H1 (cell line): ENCODE measurements at regions not wholly inside any gene's neighbourhood (a gene's known extent, or its start where the extent isn't known, plus 50 kb on each side); places are given as distances from the start of the nearest gene placed in this dataset.
A peak's percentile ranks its signal among the peaks of the same experiment; 100 is the strongest.

Source experiments
- CTCF ChIA-PET: fragments of 300-600 bp; sonication (Branson Sonifier 250); formaldehyde crosslinking; loops from one replicate; lab custom pipeline; 2021; ENCODE audit not compliant: partially characterized antibody; lab: Charles Lee
- POLR2A ChIA-PET: fragments of 300-600 bp; sonication (Branson Sonifier 250); formaldehyde crosslinking; loops from one replicate; lab custom pipeline; 2021; ENCODE audit warnings: inconsistent platforms; ENCODE audit not compliant: partially characterized antibody; lab: Charles Lee
- DNase-seq, 2 experiments: peaks; one replicate each; pipeline versions ENCODE4 v3.0.0 to v3.0.0-alpha.2; 2010 to 2022; ENCODE audit warnings: low spot score in 2 of 2, low read depth in 1 of 2, mixed read lengths in 1 of 2
- FAIRE-seq: peaks from 2 replicates; lab custom pipeline; 2011; peaks lifted over from hg19 to GRCh38; lab: Jason Lieb, UNC
- H2AFZ ChIP-seq: 2 replicates; pipeline ENCODE4 v1.8.1; 2012; ENCODE audit warnings: low read length, inconsistent platforms
- H2AK5ac ChIP-seq: 2 replicates; pipeline ENCODE4 v1.6.1; 2013; ENCODE audit warnings: low read depth, low read length
- H2BK120ac ChIP-seq: replicated peaks from 2 replicates; pipeline ENCODE3; 2013; ENCODE audit warnings: low read depth, low read length, inconsistent platforms
- H2BK12ac ChIP-seq: 2 replicates; pipeline ENCODE4 v1.6.1; 2013; ENCODE audit warnings: low read depth, low read length
- H2BK15ac ChIP-seq: 2 replicates; pipeline ENCODE4 v1.6.1; 2013; ENCODE audit warnings: low read length
- H2BK20ac ChIP-seq: 2 replicates; pipeline ENCODE4 v1.6.1; 2013; ENCODE audit warnings: low read length
- H2BK5ac ChIP-seq: 2 replicates; pipeline ENCODE4 v1.6.1; 2013; ENCODE audit warnings: low read depth, low read length
- H3K14ac ChIP-seq: 2 replicates; pipeline ENCODE4 v1.6.1; 2013; ENCODE audit warnings: inconsistent platforms; ENCODE audit not compliant: insufficient read length
- H3K18ac ChIP-seq: 2 replicates; pipeline ENCODE4 v1.6.1; 2013; ENCODE audit warnings: low read length; ENCODE audit errors: extremely low read depth
- H3K23ac ChIP-seq: 2 replicates; pipeline ENCODE4 v1.6.1; 2013; ENCODE audit warnings: inconsistent platforms; ENCODE audit not compliant: insufficient read length
- H3K23me2 ChIP-seq: 2 replicates; pipeline ENCODE4 v1.6.1; 2013; ENCODE audit warnings: low read depth, low read length
- H3K27ac ChIP-seq: 2 replicates; pipeline ENCODE4 v1.6.1; 2011; ENCODE audit warnings: low read depth, low read length, inconsistent platforms
- H3K27me3 ChIP-seq, 4 experiments: replicated peaks in 1 of 4; 1 replicate in 1 of 4; 2 replicates in 3 of 4; pipeline versions ENCODE4 v1.6.1 to v1.8.1; 2011 to 2013; ENCODE audit warnings: low read length in 3 of 4, mild to moderate bottlenecking in 3 of 4, inconsistent platforms in 2 of 4, mixed read lengths in 2 of 4, moderate library complexity in 1 of 4; ENCODE audit not compliant: control insufficient read depth in 3 of 4, insufficient read depth in 3 of 4; ENCODE audit errors: extremely low read depth in 1 of 4
- H3K36me3 ChIP-seq, 4 experiments: 2 replicates each; pipeline versions ENCODE4 v1.6.1 to v1.8.1; 2011 to 2013; ENCODE audit warnings: mild to moderate bottlenecking in 4 of 4, low read length in 3 of 4, moderate library complexity in 2 of 4, control low read depth in 1 of 4, inconsistent platforms in 1 of 4; ENCODE audit not compliant: insufficient read depth in 4 of 4, control insufficient read depth in 2 of 4
- H3K4ac ChIP-seq: replicated peaks from 2 replicates; pipeline ENCODE3; 2013; ENCODE audit warnings: low read length, low read depth, mixed read lengths, inconsistent platforms; ENCODE audit not compliant: insufficient read length
- H3K4me1 ChIP-seq, 4 experiments: replicated peaks in 1 of 4; 1 replicate in 1 of 4; 2 replicates in 3 of 4; pipeline versions ENCODE4 v1.6.1 to v1.8.1; 2011 to 2013; ENCODE audit warnings: low read length in 3 of 4, inconsistent platforms in 2 of 4, mixed read lengths in 1 of 4; ENCODE audit not compliant: insufficient read depth in 4 of 4, control insufficient read depth in 3 of 4
- H3K4me2 ChIP-seq, 2 experiments: 2 replicates each; pipeline versions ENCODE4 v1.6.1 to v1.8.1; 2011 to 2013; ENCODE audit warnings: low read depth in 2 of 2, low read length in 2 of 2, control low read depth in 1 of 2, inconsistent platforms in 1 of 2, mild to moderate bottlenecking in 1 of 2; ENCODE audit not compliant: insufficient read depth in 1 of 2
- H3K4me3 ChIP-seq, 4 experiments: fragments of 200-600, 300-600 bp in 1 of 4; sonication (generic), shearing (Covaris generic), sonication (Bioruptor Twin) in 1 of 4; 2 replicates each; pipeline versions ENCODE4 v1.5.1 to v1.8.1; 2011 to 2016; ENCODE audit warnings: low read length in 4 of 4, low read depth in 3 of 4, control low read depth in 2 of 4, inconsistent platforms in 2 of 4, mild to moderate bottlenecking in 2 of 4, mixed read lengths in 1 of 4, moderate library complexity in 1 of 4; ENCODE audit not compliant: insufficient read depth in 2 of 4; ENCODE audit errors: extremely low read depth in 1 of 4
- H3K56ac ChIP-seq: replicated peaks from 2 replicates; pipeline ENCODE3; 2013; ENCODE audit warnings: low read depth, mild to moderate bottlenecking, mixed read lengths, low read length, inconsistent platforms; ENCODE audit not compliant: insufficient read length
- H3K79me1 ChIP-seq: 2 replicates; pipeline ENCODE4 v1.6.1; 2013; ENCODE audit warnings: low read depth, low read length, control low read depth
- H3K79me2 ChIP-seq, 2 experiments: 2 replicates each; pipeline versions ENCODE4 v1.6.1 to v1.8.1; 2012 to 2013; ENCODE audit warnings: low read length in 2 of 2, mild to moderate bottlenecking in 2 of 2, inconsistent platforms in 1 of 2; ENCODE audit not compliant: insufficient read depth in 2 of 2, control insufficient read depth in 1 of 2
- H3K9ac ChIP-seq, 4 experiments: replicated peaks in 1 of 4; 1 replicate in 1 of 4; 2 replicates in 3 of 4; pipeline versions ENCODE4 v1.6.1 to v1.8.1; 2011 to 2013; ENCODE audit warnings: low read depth in 3 of 4, low read length in 3 of 4, control low read depth in 2 of 4, mild to moderate bottlenecking in 2 of 4, moderate library complexity in 2 of 4, inconsistent platforms in 1 of 4; ENCODE audit errors: extremely low read depth in 1 of 4
- H3K9me3 ChIP-seq, 2 experiments: 2 replicates each; pipeline versions ENCODE4 v1.6.1 to v1.8.1; 2012 to 2013; ENCODE audit warnings: mild to moderate bottlenecking in 2 of 2, moderate library complexity in 2 of 2, control low read depth in 1 of 2, inconsistent platforms in 1 of 2, low read depth in 1 of 2, low read length in 1 of 2, mixed read lengths in 1 of 2; ENCODE audit not compliant: insufficient read depth in 2 of 2
- H4K20me1 ChIP-seq, 2 experiments: replicated peaks in 1 of 2; 2 replicates each; pipeline versions ENCODE3 to v1.8.1; 2011 to 2013; ENCODE audit warnings: inconsistent platforms in 2 of 2, low read length in 2 of 2, mild to moderate bottlenecking in 1 of 2; ENCODE audit not compliant: insufficient read depth in 2 of 2, control insufficient read depth in 1 of 2
- H4K5ac ChIP-seq: 2 replicates; pipeline ENCODE4 v1.6.1; 2013; ENCODE audit warnings: low read length, low read depth, mixed read lengths, inconsistent platforms; ENCODE audit not compliant: insufficient read length
- H4K8ac ChIP-seq: 2 replicates; pipeline ENCODE4 v1.8.0; 2013; ENCODE audit warnings: mild to moderate bottlenecking, moderate library complexity, low read length, inconsistent platforms; ENCODE audit not compliant: insufficient read depth; ENCODE audit errors: extremely low read depth
- H4K91ac ChIP-seq: replicated peaks from 2 replicates; pipeline ENCODE3; 2013; ENCODE audit warnings: low read length, mixed read lengths, inconsistent platforms; ENCODE audit not compliant: insufficient read length
- CBX5 ChIP-seq: fragments of 300-800, 300-1000 bp; sonication (generic); IDR thresholded peaks from 2 replicates; pipeline ENCODE4 v1.7.1; 2016; ENCODE audit warnings: antibody characterized with exemption, low read length, low read depth
- EP300 ChIP-seq, 2 experiments: IDR thresholded peaks; 1 replicate in 1 of 2; 2 replicates in 1 of 2; pipeline ENCODE4 v1.6.1; 2011 to 2012; ENCODE audit warnings: low read depth in 2 of 2, low read length in 2 of 2, mild to moderate bottlenecking in 2 of 2, borderline replicate concordance in 1 of 2, inconsistent platforms in 1 of 2, moderate library complexity in 1 of 2
- EZH2 ChIP-seq: fragments of 200-600 bp; sonication (generic); IDR thresholded peaks from 2 replicates; pipeline ENCODE4 v1.7.1; 2012; ENCODE audit warnings: low read depth, mild to moderate bottlenecking, moderate library complexity, low read length, inconsistent platforms; ENCODE audit not compliant: severe bottlenecking
- HDAC2 ChIP-seq, 2 experiments: fragments of 300-600 bp in 1 of 2; sonication (generic) in 1 of 2; IDR thresholded peaks; 2 replicates each; pipeline ENCODE4 v1.6.1; 2011 to 2012; ENCODE audit warnings: low read depth in 2 of 2, low read length in 2 of 2, mild to moderate bottlenecking in 2 of 2, moderate library complexity in 2 of 2, borderline replicate concordance in 1 of 2, inconsistent platforms in 1 of 2
- MAFK ChIP-seq: IDR thresholded peaks from 2 replicates; pipeline ENCODE4 v1.6.1; 2012; ENCODE audit warnings: low read depth, mild to moderate bottlenecking, improper control_type of control experiment, low read length
- RXRA ChIP-seq: IDR thresholded peaks from 2 replicates; pipeline ENCODE4 v1.6.1; 2011; ENCODE audit warnings: low read depth, mild to moderate bottlenecking, low read length, moderate library complexity; ENCODE audit not compliant: insufficient read depth
- SIRT6 ChIP-seq: IDR thresholded peaks from one replicate; pipeline ENCODE4 v1.7.1; 2012; ENCODE audit warnings: low read length, inconsistent platforms
- SP2 ChIP-seq: IDR thresholded peaks from 2 replicates; pipeline ENCODE4 v1.6.1; 2012; ENCODE audit warnings: mild to moderate bottlenecking, low read length, inconsistent platforms
- TAF7 ChIP-seq: optimal IDR thresholded peaks from 2 replicates; pipeline ENCODE3; 2011; ENCODE audit warnings: low read depth, mild to moderate bottlenecking, inconsistent platforms, low read length, moderate library complexity, borderline replicate concordance
- TBP ChIP-seq: IDR thresholded peaks from 2 replicates; pipeline ENCODE4 v1.6.1; 2011; ENCODE audit warnings: low read depth, low read length, improper control_type of control experiment
- TCF12 ChIP-seq: IDR thresholded peaks from 2 replicates; pipeline ENCODE4 v1.6.1; 2011; ENCODE audit warnings: low read depth, mild to moderate bottlenecking, low read length
- WGBS, 2 experiments: shearing (Covaris generic) in 1 of 2; methylation state at CpG; one replicate each; pipeline versions ENCODE4 v1.1.6 to v1.1.7; 2013 to 2015; ENCODE audit warnings: low lambda C conversion rate in 2 of 2, mixed read lengths in 2 of 2, inconsistent platforms in 1 of 2, low coverage in 1 of 2, missing lambda C conversion rate in 1 of 2; ENCODE audit not compliant: insufficient replicate concordance in 2 of 2, insufficient coverage in 1 of 2, insufficient read length in 1 of 2; ENCODE audit errors: extremely low coverage in 1 of 2, missing lambda C conversion rate in 1 of 2; 5-methylcytosine and 5-hydroxymethylcytosine counted together
- TF ChIP-seq, protein P1 (sequence below): IDR thresholded peaks from 2 replicates; pipeline ENCODE4 v1.6.1; 2012; ENCODE audit warnings: inconsistent platforms

GRCh38 chr3:153979418-153980251 is 141.6 kb upstream of the ARHGEF26 start:
- Histone ChIP-seq H3K4me2 (no peak overlapping the region), H2BK120ac (no peak overlapping the region), H3K9ac (no peak overlapping the region), H3K56ac (no peak overlapping the region), H3K9me3 (no peaks in the 10 kb centered on the region), H3K4me1 (no peaks in the 10 kb centered on the region), H3K18ac (no peak overlapping the region), H3K4ac (no peak overlapping the region), H3K14ac (no peak overlapping the region), H3K79me1 (no peaks in the 10 kb centered on the region), H3K4me3 (no peak overlapping the region), H4K91ac (no peak overlapping the region), H3K79me2 (no peaks in the 10 kb centered on the region), H3K27me3 (no peaks in the 10 kb centered on the region), H4K8ac (no peak overlapping the region), H3K27ac (no peak overlapping the region), H3K23me2 (no peaks in the 10 kb centered on the region), H4K20me1 (no peaks in the 10 kb centered on the region), H2AK5ac (no peak overlapping the region), H4K5ac (no peak overlapping the region), H3K23ac (no peak overlapping the region), H2BK15ac (no peak overlapping the region), H2AFZ (peak overlapping the region; percentile 44), H2BK5ac (no peak overlapping the region), H2BK12ac (no peak overlapping the region), H2BK20ac (no peak overlapping the region), H3K36me3 (no peaks in the 10 kb centered on the region)
- WGBS, 2 experiments: 95% methylated on average over 6 of the region's 6 CpGs; no CpG with 5 or more reads in 1 of the 2 experiments
- TF ChIP-seq, protein P1, sequence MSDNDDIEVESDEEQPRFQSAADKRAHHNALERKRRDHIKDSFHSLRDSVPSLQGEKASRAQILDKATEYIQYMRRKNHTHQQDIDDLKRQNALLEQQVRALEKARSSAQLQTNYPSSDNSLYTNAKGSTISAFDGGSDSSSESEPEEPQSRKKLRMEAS: no peak
- TF ChIP-seq SP2: no peak
- TF ChIP-seq TBP: no peak
- no peak for TF ChIP-seq EZH2
- no peak for TF ChIP-seq HDAC2 (IDR thresholded peaks at IDR 0.05; ENCODE audit: borderline replicate concordance in 1 of 2, low read depth in 2 of 2, low read length in 2 of 2)
- TF ChIP-seq TAF7: no peak
- TF ChIP-seq EP300 (IDR thresholded peaks at IDR 0.05; ENCODE audit: borderline replicate concordance in 1 of 2, low read depth in 2 of 2, low read length in 2 of 2): no peak
- TF ChIP-seq RXRA: no peak
- TF ChIP-seq SIRT6: no peak
- no peak for TF ChIP-seq CBX5
- TF ChIP-seq MAFK: no peak
- TF ChIP-seq TCF12: no peak
- DNase-seq: no peak
- ChIA-PET CTCF (interaction anchor here (1.6 to 2.1 kb wide), 2 partner anchors 9 kb away, joined by 5 to 8 read pairs; no protein-coding TSS in a partner anchor), POLR2A (no interaction called here)
- FAIRE-seq: no peak
